NCI-H2227 (cell line): ENCODE measurements at regions not wholly inside any gene's neighbourhood (a gene's known extent, or its start where the extent isn't known, plus 50 kb on each side); places are given as distances from the start of the nearest gene placed in this dataset.
"Not testable (repeated sequence)": the region's sequence is repeated elsewhere in the genome, so short reads cannot be mapped to it uniquely, and the experiment has no call there.

Experiments used
- DNase-seq: peaks from one replicate; lab custom pipeline; 2025; ENCODE audit not compliant: unreplicated experiment; lab: John Stamatoyannopoulos, UW

- not testable (repeated sequence) for DNase-seq
Measured at GRCh38 chr4:102210806-102211205, 134.5 kb downstream of the SLC39A8 start.

GRCh38 chr4:102204634-102205033, 140.6 kb downstream of the SLC39A8 start:
- not testable (repeated sequence) for DNase-seq

- no peak for DNase-seq
Measured at GRCh38 chr4:102196221-102196620, 149.1 kb downstream of the SLC39A8 start.

- DNase-seq = no peak
Measured at GRCh38 chr4:102193145-102193544, 152.1 kb downstream of the SLC39A8 start.

GRCh38 chr4:102180046-102180445, 165.2 kb downstream of the SLC39A8 start:
- DNase-seq = peak; percentile 21

GRCh38 chr4:102174719-102175189, 170.5 kb downstream of the SLC39A8 start:
- DNase-seq = no peak

- no peak for DNase-seq
Measured at GRCh38 chr4:102172341-102172740, 172.9 kb downstream of the SLC39A8 start.

- no peak for DNase-seq
Measured at GRCh38 chr4:102170910-102171309, 174.4 kb downstream of the SLC39A8 start.

GRCh38 chr4:102169345-102169744, 175.9 kb downstream of the SLC39A8 start:
- peak; percentile 62 for DNase-seq

- DNase-seq = no peak
Measured at GRCh38 chr4:102168580-102168979, 176.7 kb downstream of the SLC39A8 start.

GRCh38 chr4:102165584-102165983, 179.7 kb downstream of the SLC39A8 start:
- no peak for DNase-seq

GRCh38 chr4:102163404-102164140, 181.7 kb downstream of the SLC39A8 start:
- DNase-seq = no peak

- DNase-seq = no peak
Measured at GRCh38 chr4:102157984-102158383, 187.3 kb downstream of the SLC39A8 start.

- no peak for DNase-seq
Measured at GRCh38 chr4:102153391-102153790, 191.9 kb downstream of the SLC39A8 start.

GRCh38 chr4:102151696-102152095, 193.6 kb downstream of the SLC39A8 start:
- no peak for DNase-seq

GRCh38 chr4:102143433-102143832, 201.8 kb downstream of the SLC39A8 start:
- no peak for DNase-seq

- no peak for DNase-seq
Measured at GRCh38 chr4:102141842-102142241, 203.4 kb downstream of the SLC39A8 start.

- peak; percentile 42 for DNase-seq
Measured at GRCh38 chr4:102139932-102140331, 205.3 kb downstream of the SLC39A8 start.

GRCh38 chr4:102139132-102139573, 206.1 kb downstream of the SLC39A8 start:
- no peak for DNase-seq

- no peak for DNase-seq
Measured at GRCh38 chr4:102137217-102137616, 208.1 kb downstream of the SLC39A8 start.

GRCh38 chr4:102129810-102130209, 215.5 kb downstream of the SLC39A8 start:
- DNase-seq = no peak
